Middle frontal gyrus (tissue), 1 donor: ENCODE measurements at regions not wholly inside any gene's neighbourhood (a gene's known extent, or its start where the extent isn't known, plus 50 kb on each side); places are given as distances from the start of the nearest gene placed in this dataset.
"Not testable (repeated sequence)": the region's sequence is repeated elsewhere in the genome, so short reads cannot be mapped to it uniquely, and the experiment has no call there.

Experiments used
- DNase-seq: peaks from one replicate; pipeline ENCODE4 v3.0.0-alpha.2; 2015; ENCODE audit warnings: low spot score; ENCODE audit errors: extremely low spot score

DNA sequence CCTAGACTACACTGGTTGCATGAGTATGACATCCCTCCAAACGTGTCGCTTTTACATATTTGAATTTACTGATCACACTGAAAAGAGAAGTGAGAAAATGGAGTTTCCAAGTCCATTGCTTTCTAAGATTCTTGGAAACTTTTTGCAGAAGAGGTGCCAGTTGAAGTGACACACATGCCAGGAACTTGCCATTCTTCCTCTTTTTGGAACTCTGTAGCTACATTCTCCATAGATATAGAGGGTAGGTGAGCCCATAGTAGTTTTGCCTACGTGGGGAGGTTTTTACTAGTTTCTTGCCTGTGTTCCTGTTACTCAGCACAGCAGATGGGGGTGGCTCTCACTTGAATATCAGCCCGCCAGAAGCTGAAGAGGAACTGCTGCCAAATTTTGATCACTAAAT is 286.6 kb upstream of the NRP1 start:
- DNase-seq = peak; percentile 37

- no peak for DNase-seq
These were observed 283.7 kb upstream of the NRP1 start for GRCh38 chr10:33618196-33618595.

- no peak for DNase-seq
These were observed 283.1 kb upstream of the NRP1 start for GRCh38 chr10:33617381-33618080.

DNA sequence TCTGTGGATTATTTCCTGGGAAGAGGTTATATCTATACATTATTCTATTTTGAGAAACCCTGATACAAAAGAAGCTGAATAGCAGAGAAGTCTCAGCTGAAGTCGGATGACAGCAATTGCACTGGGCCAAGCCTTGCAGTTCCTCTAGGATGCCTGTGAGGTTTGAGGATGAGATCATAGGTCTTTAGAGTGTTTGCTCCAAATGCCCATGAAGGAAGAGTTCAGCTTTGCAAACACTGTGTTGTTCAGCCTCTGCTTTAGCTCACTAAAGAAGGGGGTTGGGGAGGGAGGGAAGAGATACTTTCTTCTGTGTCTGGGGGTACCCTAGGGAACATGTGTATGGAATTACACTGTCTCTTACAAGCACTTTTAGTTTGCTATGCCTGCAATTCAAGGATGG is 282.5 kb upstream of the NRP1 start:
- no peak for DNase-seq

- DNase-seq = no peak
These were observed 278.1 kb upstream of the NRP1 start for GRCh38 chr10:33612551-33612950.

- DNase-seq = no peak
These were observed 277.6 kb upstream of the NRP1 start for GRCh38 chr10:33612116-33612515.

- DNase-seq = no peak
These were observed 277.0 kb upstream of the NRP1 start for GRCh38 chr10:33611423-33611822.

- DNase-seq = no peak
These were observed 275.1 kb upstream of the NRP1 start for GRCh38 chr10:33609546-33609945.

- DNase-seq = no peak
These were observed 267.8 kb upstream of the NRP1 start for GRCh38 chr10:33602278-33602677.

- no peak for DNase-seq
These were observed 265.9 kb upstream of the NRP1 start for GRCh38 chr10:33600381-33600780.

- no peak for DNase-seq
These were observed 262.0 kb upstream of the NRP1 start for GRCh38 chr10:33596422-33596821.

GRCh38 chr10:33594475-33594874 is 260.0 kb upstream of the NRP1 start:
- no peak for DNase-seq

DNA sequence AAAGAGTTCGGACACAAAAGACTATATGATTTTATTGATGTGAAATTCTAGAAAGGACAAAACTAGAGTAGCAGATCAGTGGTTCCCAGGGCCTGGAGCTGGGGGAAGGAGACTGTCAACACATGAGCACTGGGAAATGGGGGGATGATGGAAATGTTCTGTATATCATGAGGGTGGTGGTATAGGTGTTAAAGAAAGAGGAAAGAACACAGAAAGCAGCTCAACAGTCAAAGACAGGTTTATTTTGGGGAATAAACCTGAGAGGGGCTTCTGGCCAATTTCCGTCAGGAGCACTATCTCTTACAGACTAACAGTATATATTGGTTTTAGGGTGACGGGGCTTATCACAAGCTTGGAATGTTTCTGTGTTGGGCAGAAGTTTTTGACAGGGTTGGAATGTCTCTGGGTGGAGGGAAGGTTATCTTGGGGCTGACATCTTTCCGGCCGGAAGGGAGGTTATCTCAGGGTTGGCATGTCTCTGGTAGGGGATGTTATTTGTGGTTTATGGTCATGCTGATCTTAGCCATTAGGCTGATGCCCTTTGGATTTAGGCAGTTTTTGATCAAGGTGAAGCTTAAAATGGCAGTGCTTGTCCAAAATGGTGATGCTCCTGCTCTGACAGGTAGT is 254.6 kb upstream of the NRP1 start:
- DNase-seq = no peak

DNA sequence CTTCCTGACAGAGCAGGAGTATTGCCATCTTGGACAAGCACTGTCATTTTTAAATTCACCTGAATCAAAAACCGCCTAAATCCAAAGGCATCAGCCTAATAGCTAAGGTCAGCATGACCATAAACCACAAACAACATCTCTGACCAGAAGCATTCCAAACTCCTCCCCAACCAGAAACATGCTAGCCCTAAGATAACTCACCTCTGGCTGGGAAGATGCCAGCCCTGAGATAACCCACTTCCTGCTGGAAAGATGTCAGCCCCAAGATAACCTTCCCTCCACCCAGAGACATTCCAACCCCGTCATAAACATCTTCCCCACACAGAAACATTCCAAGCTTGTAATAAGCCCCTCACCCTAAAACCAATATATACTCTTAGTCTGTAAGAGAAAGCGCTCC is 250.1 kb upstream of the NRP1 start:
- not testable (repeated sequence) for DNase-seq

- DNase-seq = no peak
These were observed 245.5 kb upstream of the NRP1 start for GRCh38 chr10:33579996-33580395.

GRCh38 chr10:33573606-33574005 is 239.1 kb upstream of the NRP1 start:
- no peak for DNase-seq

DNA sequence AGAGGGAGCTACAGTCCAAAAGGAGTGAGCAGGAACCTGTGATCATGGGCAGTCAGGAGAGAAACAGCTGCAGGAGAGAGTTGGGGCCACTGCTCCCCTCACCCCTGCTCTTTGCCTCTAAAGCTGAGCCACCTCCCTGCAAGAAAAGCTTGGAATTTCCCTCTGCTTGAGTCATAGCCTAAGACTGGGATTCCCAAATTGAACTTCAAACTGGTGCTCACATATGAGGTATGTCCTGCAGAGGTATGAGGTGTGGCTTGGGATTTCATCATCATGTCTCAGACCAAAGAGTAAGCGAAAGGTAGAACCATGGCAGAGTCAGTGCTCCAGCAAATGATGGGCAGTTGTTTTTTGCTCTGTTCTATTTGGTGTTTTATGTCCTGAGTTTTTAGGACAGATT is 237.1 kb upstream of the NRP1 start:
- DNase-seq = no peak

DNA sequence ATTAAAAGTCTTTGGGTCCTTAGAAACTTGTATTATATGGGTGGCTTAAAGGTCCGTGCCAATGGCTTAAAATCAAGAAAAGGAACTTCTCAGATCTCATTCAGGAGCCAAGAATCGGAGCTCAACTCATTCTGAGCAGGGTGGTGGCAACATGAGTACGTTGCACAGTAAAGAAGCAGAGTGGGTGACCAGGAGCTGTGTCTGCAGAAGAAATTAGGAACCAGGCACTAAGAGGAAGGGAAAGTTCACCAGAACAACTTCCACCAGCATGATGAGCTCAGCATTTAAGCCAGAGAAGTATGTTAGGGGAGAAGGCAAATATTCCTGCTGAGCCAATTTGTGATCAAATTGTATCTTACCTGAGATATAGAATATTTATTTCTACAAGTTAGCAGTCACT is 236.0 kb upstream of the NRP1 start:
- no peak for DNase-seq

DNA sequence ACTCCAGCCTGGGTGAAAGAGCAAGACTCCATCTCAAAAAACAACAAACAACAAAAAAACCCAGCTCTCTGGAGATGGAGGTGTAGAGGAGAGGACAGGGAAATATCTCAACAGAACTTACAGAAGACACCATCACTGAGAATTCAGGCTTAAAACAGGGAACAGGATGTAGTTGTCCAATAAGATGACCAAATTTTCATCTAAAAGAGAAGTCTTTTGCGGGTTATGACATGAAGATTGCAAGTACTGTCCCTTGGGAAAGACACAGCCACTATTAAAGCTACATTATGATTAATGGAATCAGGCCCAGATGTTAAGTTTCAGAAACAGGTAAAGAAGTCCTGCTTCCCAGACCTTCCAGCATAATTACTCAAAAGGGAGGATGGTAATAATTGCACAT is 235.2 kb upstream of the NRP1 start:
- DNase-seq = no peak

DNA sequence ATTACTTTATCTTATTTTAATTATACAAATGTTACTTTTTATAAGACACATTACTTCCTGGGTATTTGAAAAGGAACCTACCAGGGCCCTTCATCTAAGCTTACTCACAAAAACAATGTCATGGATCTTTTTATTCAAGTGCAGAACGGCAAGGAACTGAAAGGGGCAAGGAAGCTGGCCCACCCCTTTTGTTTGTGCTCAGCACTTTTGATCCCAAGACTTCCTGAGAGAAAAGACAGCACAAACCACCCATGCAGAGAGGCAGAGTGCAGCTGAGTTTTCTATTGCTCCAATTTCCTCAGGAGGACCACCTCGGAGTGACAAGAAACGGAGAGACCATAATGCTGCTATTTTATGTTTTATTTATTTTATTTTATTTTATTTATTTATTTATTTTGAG is 232.0 kb upstream of the NRP1 start:
- no peak for DNase-seq

- no peak for DNase-seq
These were observed 231.5 kb upstream of the NRP1 start for GRCh38 chr10:33566001-33566400.

GRCh38 chr10:33565231-33565630 is 230.8 kb upstream of the NRP1 start:
- DNase-seq = no peak

DNA sequence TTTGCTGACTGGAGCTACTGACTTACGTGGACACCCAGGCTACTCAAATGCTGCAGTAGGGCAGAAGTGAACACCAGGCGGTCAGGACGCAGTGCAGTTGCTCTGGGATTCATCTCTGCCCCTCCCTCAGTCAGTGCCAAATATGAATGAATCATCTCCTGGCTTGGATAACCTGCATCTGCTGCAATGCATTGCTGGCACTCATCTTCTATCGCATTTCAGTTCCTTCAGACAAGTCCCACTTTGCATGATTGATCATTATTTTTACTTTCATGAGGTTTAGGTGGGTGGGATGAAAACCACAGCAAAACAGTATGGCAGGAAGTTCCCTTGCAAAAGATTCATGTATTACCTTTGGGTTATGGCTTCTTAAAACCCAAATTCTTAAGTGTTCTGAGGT is 224.6 kb upstream of the NRP1 start:
- DNase-seq = no peak
